ENCODE measurements at regions not wholly inside any gene's neighbourhood (a gene's known extent, or its start where the extent isn't known, plus 50 kb on each side); places are given as distances from the start of the nearest gene placed in this dataset.

DNA sequence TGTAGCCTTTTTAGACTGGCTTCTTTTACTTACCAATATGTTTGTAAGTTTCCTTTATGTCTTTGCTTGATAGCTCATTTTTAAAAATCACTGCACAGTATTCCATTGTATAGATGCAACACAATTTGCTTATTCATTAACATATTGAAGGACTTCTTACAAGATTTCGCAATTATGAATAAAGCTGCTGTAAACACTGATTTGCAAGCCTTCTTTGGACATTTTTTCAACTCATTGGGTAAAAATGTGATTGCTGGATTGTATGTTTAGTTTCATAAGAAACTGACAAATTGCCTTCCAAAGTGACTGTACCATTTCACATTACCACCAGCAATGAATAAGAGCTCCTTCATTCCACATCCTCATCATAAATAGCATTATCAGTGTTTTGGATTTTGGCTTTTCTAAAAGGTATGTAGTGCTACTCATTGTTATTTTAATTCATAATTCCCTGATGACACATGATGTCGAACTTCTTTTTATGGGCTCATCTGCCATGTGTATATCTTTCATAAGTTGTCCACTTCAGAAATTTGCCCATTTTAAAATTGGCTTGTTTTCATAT is 80.7 kb downstream of the TFAP2B start:
- no peak overlapping the region for H3K27ac ChIP-seq (ENCODE audit: low read depth in 1 of 2, low read length in 1 of 2)
- H3K4me1 ChIP-seq (ENCODE audit: control insufficient read depth in 5 of 5, insufficient read depth in 5 of 5, low read length in 5 of 5), result no peaks in the 10 kb centered on the region
- ATAC-seq (ENCODE audit: insufficient read depth, low FRiP score) (no peak), DNase-seq (no peak)
- TF ChIP-seq, protein P1, sequence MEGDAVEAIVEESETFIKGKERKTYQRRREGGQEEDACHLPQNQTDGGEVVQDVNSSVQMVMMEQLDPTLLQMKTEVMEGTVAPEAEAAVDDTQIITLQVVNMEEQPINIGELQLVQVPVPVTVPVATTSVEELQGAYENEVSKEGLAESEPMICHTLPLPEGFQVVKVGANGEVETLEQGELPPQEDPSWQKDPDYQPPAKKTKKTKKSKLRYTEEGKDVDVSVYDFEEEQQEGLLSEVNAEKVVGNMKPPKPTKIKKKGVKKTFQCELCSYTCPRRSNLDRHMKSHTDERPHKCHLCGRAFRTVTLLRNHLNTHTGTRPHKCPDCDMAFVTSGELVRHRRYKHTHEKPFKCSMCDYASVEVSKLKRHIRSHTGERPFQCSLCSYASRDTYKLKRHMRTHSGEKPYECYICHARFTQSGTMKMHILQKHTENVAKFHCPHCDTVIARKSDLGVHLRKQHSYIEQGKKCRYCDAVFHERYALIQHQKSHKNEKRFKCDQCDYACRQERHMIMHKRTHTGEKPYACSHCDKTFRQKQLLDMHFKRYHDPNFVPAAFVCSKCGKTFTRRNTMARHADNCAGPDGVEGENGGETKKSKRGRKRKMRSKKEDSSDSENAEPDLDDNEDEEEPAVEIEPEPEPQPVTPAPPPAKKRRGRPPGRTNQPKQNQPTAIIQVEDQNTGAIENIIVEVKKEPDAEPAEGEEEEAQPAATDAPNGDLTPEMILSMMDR (IDR thresholded peaks at IDR 0.05; ENCODE audit: control extremely low read depth, extremely low read depth), result no peak
- H3K27me3 ChIP-seq (ENCODE audit: control insufficient read depth in 3 of 3, insufficient read depth in 3 of 3, low read length in 2 of 3), result no peaks in the 10 kb centered on the region
- H3K4me3 ChIP-seq, result no peak overlapping the region
- H3K9ac ChIP-seq (ENCODE audit: insufficient read depth in 1 of 2, low read length in 2 of 2), result no peak overlapping the region
- H3K9me3 ChIP-seq (ENCODE audit: control insufficient read depth in 4 of 4, insufficient read depth in 3 of 4, low read length in 3 of 4), result no peaks in the 10 kb centered on the region
- H3K36me3 ChIP-seq (ENCODE audit: control insufficient read depth in 4 of 4, insufficient read depth in 4 of 4, low read length in 4 of 4), result no peaks in the 10 kb centered on the region
- WGBS, 2 donors, result 86 to 94% methylated on average over 2 of the region's 2 CpGs

DNA sequence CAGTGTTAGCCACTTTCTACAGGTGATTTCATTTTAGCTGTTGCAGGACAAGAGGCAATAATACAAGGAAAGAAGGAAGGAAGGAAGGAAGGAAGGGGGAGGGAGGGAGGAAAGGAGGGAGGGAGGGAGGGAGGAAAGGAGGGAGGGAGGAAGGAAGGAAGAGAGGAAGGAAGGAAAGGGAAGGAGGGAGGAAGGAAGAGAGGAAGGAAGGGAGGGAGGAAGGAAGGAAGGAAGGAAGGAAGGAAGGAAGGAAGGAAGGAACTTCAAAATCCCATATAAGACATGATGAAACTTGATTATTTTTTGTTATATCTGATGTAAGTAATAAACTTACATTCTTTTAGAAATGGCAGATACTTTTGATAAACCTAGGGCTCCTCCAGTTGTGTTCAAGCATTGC is 83.6 kb downstream of the TFAP2B start:
- ATAC-seq (ENCODE audit: insufficient read depth, low FRiP score), result no peak

DNA sequence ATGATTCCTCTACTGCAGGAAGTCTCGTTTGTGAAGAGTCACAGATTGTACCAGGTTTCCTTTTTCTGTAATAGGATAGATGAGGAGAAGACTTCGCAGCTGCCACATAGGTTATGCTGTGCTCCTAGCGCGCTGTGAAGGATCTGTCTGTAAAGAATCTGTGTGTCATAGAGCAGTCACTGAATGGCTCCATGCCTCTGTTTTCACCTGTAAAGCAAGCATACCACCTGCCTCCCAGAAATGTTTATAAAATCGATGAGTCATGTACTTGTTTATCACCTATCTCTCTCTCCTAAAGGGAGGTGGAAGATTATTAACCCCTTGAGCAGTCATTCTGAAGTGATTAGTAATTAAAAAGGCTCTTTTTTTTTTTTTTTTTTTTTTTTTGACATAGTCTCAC is 86.6 kb downstream of the TFAP2B start:
- H3K36me3 ChIP-seq (ENCODE audit: control insufficient read depth in 4 of 4, insufficient read depth in 4 of 4, low read length in 4 of 4), result no peaks in the 10 kb centered on the region
- TF ChIP-seq, protein P1 (IDR thresholded peaks at IDR 0.05; ENCODE audit: control extremely low read depth, extremely low read depth), result no peak
- DNase-seq (no peak), ATAC-seq (ENCODE audit: insufficient read depth, low FRiP score) (no peak)
- H3K4me1 ChIP-seq (ENCODE audit: control insufficient read depth in 5 of 5, insufficient read depth in 5 of 5, low read length in 5 of 5), result no peaks in the 10 kb centered on the region
- no peaks in the 10 kb centered on the region for H3K27me3 ChIP-seq (ENCODE audit: control insufficient read depth in 3 of 3, insufficient read depth in 3 of 3, low read length in 2 of 3)
- no peak overlapping the region for H3K9ac ChIP-seq (ENCODE audit: insufficient read depth in 1 of 2, low read length in 2 of 2)
- 76 to 82% methylated on average over 5 of the region's 5 CpGs for WGBS, 2 donors
- no peak overlapping the region for H3K4me3 ChIP-seq
- no peak overlapping the region for H3K27ac ChIP-seq (ENCODE audit: low read depth in 1 of 2, low read length in 1 of 2)
- H3K9me3 ChIP-seq (ENCODE audit: control insufficient read depth in 4 of 4, insufficient read depth in 3 of 4, low read length in 3 of 4), result no peaks in the 10 kb centered on the region

More for the DNA sequence above, 83.6 kb downstream of the TFAP2B start:
- Histone ChIP-seq H3K36me3 (ENCODE audit: control insufficient read depth in 4 of 4, insufficient read depth in 4 of 4, low read length in 4 of 4) (no peaks in the 10 kb centered on the region), H3K4me3 (no peak overlapping the region), H3K27me3 (ENCODE audit: control insufficient read depth in 3 of 3, insufficient read depth in 3 of 3, low read length in 2 of 3) (no peaks in the 10 kb centered on the region), H3K4me1 (ENCODE audit: control insufficient read depth in 5 of 5, insufficient read depth in 5 of 5, low read length in 5 of 5) (no peaks in the 10 kb centered on the region), H3K9me3 (ENCODE audit: control insufficient read depth in 4 of 4, insufficient read depth in 3 of 4, low read length in 3 of 4) (no peaks in the 10 kb centered on the region), H3K9ac (ENCODE audit: insufficient read depth in 1 of 2, low read length in 2 of 2) (no peak overlapping the region), H3K27ac (ENCODE audit: low read depth in 1 of 2, low read length in 1 of 2) (no peak overlapping the region)
- TF ChIP-seq, protein P1 (IDR thresholded peaks at IDR 0.05; ENCODE audit: control extremely low read depth, extremely low read depth), result no peak
- DNase-seq, result no peak

DNA sequence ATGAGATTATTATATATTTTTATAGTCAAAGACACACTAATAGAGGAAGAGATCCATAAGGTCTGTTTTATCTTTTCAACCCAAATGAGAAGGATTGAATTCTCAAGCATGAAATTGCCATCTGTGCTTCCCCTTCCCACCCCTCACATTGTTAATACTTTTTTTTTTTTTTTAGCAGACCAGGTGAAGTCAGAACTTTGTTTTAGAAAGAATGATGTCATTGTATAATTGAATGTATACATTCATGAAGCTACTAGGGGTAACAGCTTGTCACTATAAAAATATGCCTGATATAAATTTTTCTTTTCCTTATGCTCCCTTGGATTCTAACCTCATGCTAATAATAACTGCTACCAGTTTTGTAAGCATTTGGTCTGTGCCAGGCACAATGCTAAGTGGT is 88.9 kb downstream of the TFAP2B start:
- no peak overlapping the region for H3K9ac ChIP-seq (ENCODE audit: insufficient read depth in 1 of 2, low read length in 2 of 2)
- ATAC-seq (ENCODE audit: insufficient read depth, low FRiP score) (no peak), DNase-seq (no peak)
- H3K4me3 ChIP-seq, result no peak overlapping the region
- no peaks in the 10 kb centered on the region for H3K36me3 ChIP-seq (ENCODE audit: control insufficient read depth in 4 of 4, insufficient read depth in 4 of 4, low read length in 4 of 4)
- H3K27me3 ChIP-seq (ENCODE audit: control insufficient read depth in 3 of 3, insufficient read depth in 3 of 3, low read length in 2 of 3), result no peaks in the 10 kb centered on the region
- no peaks in the 10 kb centered on the region for H3K4me1 ChIP-seq (ENCODE audit: control insufficient read depth in 5 of 5, insufficient read depth in 5 of 5, low read length in 5 of 5)
- H3K27ac ChIP-seq (ENCODE audit: low read depth in 1 of 2, low read length in 1 of 2), result no peak overlapping the region
- TF ChIP-seq, protein P1 (IDR thresholded peaks at IDR 0.05; ENCODE audit: control extremely low read depth, extremely low read depth), result no peak
- no peaks in the 10 kb centered on the region for H3K9me3 ChIP-seq (ENCODE audit: control insufficient read depth in 4 of 4, insufficient read depth in 3 of 4, low read length in 3 of 4)
